HUES6 (cell line): ENCODE measurements at regions not wholly inside any gene's neighbourhood (a gene's known extent, or its start where the extent isn't known, plus 50 kb on each side); places are given as distances from the start of the nearest gene placed in this dataset.

Experiments used
- H3K27ac ChIP-seq: 2 replicates; pipeline ENCODE4 v1.7.0; 2013; ENCODE audit warnings: low read depth, mild to moderate bottlenecking, low read length, inconsistent platforms
- H3K27me3 ChIP-seq: 2 replicates; pipeline ENCODE4 v1.6.1; 2013; ENCODE audit warnings: low read length; ENCODE audit not compliant: control insufficient read depth, insufficient read depth
- H3K36me3 ChIP-seq: 2 replicates; pipeline ENCODE4 v1.6.1; 2013; ENCODE audit warnings: low read length; ENCODE audit not compliant: control insufficient read depth, insufficient read depth
- H3K4me1 ChIP-seq: 2 replicates; pipeline ENCODE4 v1.6.1; 2013; ENCODE audit warnings: low read length; ENCODE audit not compliant: control insufficient read depth, insufficient read depth
- H3K4me3 ChIP-seq: 2 replicates; pipeline ENCODE4 v1.5.1; 2013; ENCODE audit warnings: low read depth, low read length
- H3K9ac ChIP-seq: one replicate; pipeline ENCODE4 v1.6.1; 2013; ENCODE audit warnings: mild to moderate bottlenecking, low read length
- H3K9me3 ChIP-seq: 2 replicates; pipeline ENCODE4 v1.6.1; 2013; ENCODE audit warnings: low read depth, low read length; ENCODE audit not compliant: control insufficient read depth, insufficient read depth

DNA sequence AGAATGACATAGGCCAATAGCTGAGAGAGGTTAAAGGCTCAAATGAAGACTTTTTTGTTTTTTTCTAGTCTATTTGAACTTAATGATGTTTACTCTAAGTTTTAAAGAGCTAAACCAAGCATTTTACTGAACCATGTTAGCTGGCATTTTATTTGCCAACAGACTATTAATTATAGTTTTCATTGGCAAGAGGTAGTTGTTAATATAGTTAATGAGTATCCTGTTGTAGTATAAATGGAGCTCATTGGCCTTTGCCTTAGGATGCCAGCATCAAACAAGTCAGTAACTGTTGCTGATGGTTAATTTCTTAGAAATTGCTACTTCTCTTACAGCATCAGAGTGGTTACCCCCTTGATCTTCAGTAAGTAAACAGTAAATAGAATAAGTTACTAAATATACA is 339.0 kb upstream of the B3GALT2 start:
- Histone ChIP-seq H3K27me3 (no peaks in the 10 kb centered on the region), H3K27ac (no peak overlapping the region), H3K9ac (no peak overlapping the region), H3K9me3 (peaks cover 3% of the 10 kb centered on the region; the same call in 1 of the 2 replicates), H3K4me3 (no peak overlapping the region), H3K36me3 (no peaks in the 10 kb centered on the region), H3K4me1 (no peaks in the 10 kb centered on the region)

DNA sequence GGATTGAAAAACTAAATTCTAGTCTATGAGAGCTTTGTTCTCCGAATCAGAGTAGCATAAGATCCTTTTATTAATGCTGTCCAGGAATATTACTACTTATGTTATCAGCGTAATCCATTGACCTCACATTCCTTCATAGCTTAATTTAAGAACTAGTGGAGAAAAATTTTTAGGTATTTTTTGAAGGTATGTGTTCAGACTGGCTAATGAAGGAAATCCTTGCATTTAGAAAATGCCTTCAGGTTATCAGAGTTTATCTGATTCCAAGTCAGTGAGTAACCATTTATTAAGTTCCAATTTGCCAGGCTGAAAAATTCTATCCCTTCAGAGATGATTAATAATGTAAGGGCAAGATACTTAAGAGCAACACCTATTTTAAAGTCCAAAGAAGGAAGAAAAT is 338.2 kb upstream of the B3GALT2 start:
- H3K9ac ChIP-seq, result no peak overlapping the region
- H3K36me3 ChIP-seq, result no peaks in the 10 kb centered on the region
- no peaks in the 10 kb centered on the region for H3K4me1 ChIP-seq
- peaks cover 3% of the 10 kb centered on the region; the same call in 1 of the 2 replicates for H3K9me3 ChIP-seq
- no peak overlapping the region for H3K4me3 ChIP-seq
- H3K27ac ChIP-seq, result no peak overlapping the region
- H3K27me3 ChIP-seq, result no peaks in the 10 kb centered on the region

DNA sequence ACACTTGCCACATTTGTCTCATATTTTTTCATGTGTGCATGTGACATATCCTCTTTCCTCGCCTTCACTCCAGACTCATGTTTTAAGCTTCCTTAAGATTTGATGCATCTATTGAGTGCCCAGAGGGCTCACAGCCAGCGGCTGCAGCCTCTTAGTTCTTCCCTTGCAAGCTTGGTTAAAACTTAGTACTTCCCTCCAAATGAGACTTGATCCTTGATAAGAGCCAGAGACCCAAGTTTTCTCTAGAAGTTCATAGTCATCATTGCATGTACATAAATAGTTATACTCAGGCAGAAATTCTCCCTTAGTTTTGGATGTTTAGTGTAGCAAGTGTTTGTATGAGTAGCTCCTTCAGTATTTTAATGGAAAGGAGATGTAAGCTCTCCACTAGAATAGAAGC is 337.6 kb upstream of the B3GALT2 start:
- Histone ChIP-seq H3K9ac (no peak overlapping the region), H3K27ac (no peak overlapping the region)

DNA sequence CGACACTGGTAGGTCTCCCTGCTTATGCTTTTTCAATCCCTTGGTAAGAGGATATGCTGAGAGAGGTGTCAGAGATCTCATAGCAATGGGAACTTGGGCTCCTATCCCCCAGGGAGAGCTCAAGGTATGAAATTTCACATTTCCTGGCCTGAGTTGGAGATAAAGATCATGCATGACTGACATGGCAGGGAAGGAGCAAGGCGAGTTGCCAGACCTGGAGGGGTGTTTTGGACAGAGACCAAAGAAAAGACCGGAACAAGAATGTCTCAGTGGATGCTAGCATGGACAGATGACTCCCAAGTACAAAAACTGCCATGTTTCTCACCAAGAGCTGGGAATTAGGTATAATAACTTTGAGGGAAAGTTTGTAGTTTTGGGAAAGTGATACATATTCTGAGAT is 334.1 kb upstream of the B3GALT2 start:
- no peaks in the 10 kb centered on the region for H3K4me1 ChIP-seq
- no peak overlapping the region for H3K4me3 ChIP-seq
- no peaks in the 10 kb centered on the region for H3K36me3 ChIP-seq
- H3K27ac ChIP-seq, result no peak overlapping the region
- H3K9me3 ChIP-seq, result no peaks in the 10 kb centered on the region
- no peak overlapping the region for H3K9ac ChIP-seq
- H3K27me3 ChIP-seq, result no peaks in the 10 kb centered on the region

More for the DNA sequence above, 337.6 kb upstream of the B3GALT2 start:
- Histone ChIP-seq H3K27me3 (no peaks in the 10 kb centered on the region), H3K4me3 (no peak overlapping the region), H3K36me3 (no peaks in the 10 kb centered on the region), H3K4me1 (no peaks in the 10 kb centered on the region), H3K9me3 (peaks cover 3% of the 10 kb centered on the region; the same call in 1 of the 2 replicates)

DNA sequence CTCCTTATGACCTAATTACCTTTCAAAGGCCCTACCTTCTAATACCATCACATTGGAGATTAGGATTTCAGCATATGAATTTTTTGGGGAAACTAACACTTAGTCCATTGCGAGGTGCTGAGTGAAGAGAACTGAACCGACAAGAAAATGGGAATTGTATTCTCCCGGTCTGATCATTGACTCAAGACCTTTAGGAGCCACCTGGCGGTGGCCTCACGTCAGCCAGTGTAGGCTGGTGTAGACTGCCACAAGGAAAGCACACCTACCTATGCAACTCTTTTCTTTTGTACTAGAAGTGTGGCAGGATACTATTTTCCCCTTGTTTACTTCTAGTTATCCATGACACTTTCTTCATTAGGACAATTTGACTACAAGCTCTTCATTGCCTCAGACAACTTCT is 333.5 kb upstream of the B3GALT2 start:
- no peak overlapping the region for H3K27ac ChIP-seq
- no peaks in the 10 kb centered on the region for H3K9me3 ChIP-seq
- H3K36me3 ChIP-seq, result no peaks in the 10 kb centered on the region
- no peak overlapping the region for H3K9ac ChIP-seq
- no peaks in the 10 kb centered on the region for H3K27me3 ChIP-seq
- no peak overlapping the region for H3K4me3 ChIP-seq
- no peaks in the 10 kb centered on the region for H3K4me1 ChIP-seq

DNA sequence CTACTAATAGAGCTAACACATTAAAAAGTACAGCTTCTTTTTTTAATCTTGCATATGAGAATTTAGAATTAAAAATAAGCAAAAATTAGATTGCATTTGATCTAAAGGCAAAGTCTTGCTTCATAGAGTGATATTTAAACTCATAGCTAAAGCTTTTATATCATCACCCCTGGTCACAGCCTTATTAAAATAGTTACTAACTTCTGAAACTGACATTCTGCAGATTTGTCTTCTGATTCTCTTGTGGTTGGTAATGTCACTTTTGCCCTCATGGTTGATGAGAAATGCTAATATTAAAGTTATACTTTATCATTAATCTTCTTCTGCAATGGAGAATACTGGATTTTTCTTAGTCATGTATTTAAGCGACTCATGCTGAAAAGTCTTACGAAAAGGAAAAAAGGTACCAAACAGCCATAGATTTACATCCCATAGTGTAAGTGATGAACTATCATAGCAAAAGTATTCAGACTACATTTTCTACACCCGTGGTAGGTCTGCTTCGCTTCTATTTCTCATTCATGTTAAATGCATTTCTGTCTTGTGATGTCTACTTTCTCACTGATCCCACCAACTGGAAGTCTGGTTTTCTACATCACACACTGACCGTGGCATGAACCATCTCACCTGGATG is 330.5 kb upstream of the B3GALT2 start:
- no peaks in the 10 kb centered on the region for H3K36me3 ChIP-seq
- no peaks in the 10 kb centered on the region for H3K9me3 ChIP-seq
- H3K4me1 ChIP-seq, result no peaks in the 10 kb centered on the region
- no peaks in the 10 kb centered on the region for H3K27me3 ChIP-seq
- H3K9ac ChIP-seq, result no peak overlapping the region
- H3K4me3 ChIP-seq, result no peak overlapping the region
- H3K27ac ChIP-seq, result no peak overlapping the region

DNA sequence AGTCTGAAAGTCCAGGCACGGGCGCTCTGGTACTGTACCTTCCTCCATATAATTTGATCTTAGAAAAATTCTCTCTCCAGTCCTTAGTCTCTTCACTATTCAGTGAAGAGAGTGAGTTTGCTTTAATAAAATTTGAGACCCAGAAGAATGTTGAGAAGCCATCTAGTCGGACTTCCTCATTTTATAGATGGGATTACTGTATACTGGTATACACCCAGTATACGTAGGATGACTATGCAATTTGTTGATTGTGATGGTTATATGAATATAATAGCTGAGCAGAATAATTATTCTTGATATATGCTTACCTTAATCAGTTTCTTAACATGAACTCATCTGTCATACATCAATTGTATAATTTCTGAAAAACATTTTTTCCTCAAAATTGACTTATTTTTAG is 328.0 kb upstream of the B3GALT2 start:
- Histone ChIP-seq H3K4me1 (no peaks in the 10 kb centered on the region), H3K9ac (no peak overlapping the region), H3K27me3 (no peaks in the 10 kb centered on the region), H3K4me3 (no peak overlapping the region), H3K9me3 (no peaks in the 10 kb centered on the region), H3K27ac (no peak overlapping the region), H3K36me3 (no peaks in the 10 kb centered on the region)

DNA sequence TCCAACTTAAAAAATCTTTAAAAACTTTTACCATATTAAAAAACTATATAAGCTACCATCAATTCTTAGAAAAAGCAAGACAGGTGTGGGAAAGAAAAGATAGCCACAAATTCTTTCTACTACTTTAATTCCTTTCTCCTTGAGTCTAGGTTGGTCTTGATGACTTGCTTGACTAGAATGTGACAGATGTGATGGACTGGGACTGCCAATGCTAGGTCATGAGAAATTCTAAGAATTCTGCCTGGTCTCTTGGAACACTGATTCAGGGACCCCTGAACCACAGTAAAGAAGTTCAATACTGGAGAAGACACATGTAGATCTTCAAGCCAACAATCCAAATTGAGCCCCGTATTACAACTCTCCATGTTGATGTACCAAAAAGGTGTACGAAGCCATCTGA is 326.6 kb upstream of the B3GALT2 start:
- Histone ChIP-seq H3K4me3 (no peak overlapping the region), H3K9me3 (no peaks in the 10 kb centered on the region), H3K27me3 (no peaks in the 10 kb centered on the region), H3K9ac (no peak overlapping the region), H3K27ac (no peak overlapping the region), H3K36me3 (no peaks in the 10 kb centered on the region), H3K4me1 (no peaks in the 10 kb centered on the region)

DNA sequence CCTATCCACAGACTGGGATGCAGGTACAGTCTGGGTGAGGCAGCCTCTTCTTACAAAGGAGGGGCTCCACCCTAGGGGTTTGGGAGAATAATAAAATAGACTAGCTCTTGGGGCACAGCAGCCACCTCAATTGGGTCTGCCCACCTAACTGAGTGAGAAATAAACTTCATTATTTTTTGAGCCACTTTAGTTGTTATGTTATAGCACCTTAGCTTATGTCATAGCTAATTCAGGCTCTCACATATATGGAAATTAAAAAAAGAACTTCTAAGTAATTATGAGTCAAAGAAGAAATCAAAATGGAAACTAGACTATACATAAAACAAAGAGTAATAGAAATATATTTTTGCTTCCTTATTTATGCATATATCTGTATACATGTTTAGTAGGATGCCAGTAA is 318.5 kb upstream of the B3GALT2 start:
- Histone ChIP-seq H3K27me3 (no peaks in the 10 kb centered on the region), H3K4me1 (no peaks in the 10 kb centered on the region), H3K27ac (no peak overlapping the region), H3K36me3 (no peaks in the 10 kb centered on the region), H3K4me3 (no peak overlapping the region), H3K9me3 (no peaks in the 10 kb centered on the region), H3K9ac (no peak overlapping the region)

DNA sequence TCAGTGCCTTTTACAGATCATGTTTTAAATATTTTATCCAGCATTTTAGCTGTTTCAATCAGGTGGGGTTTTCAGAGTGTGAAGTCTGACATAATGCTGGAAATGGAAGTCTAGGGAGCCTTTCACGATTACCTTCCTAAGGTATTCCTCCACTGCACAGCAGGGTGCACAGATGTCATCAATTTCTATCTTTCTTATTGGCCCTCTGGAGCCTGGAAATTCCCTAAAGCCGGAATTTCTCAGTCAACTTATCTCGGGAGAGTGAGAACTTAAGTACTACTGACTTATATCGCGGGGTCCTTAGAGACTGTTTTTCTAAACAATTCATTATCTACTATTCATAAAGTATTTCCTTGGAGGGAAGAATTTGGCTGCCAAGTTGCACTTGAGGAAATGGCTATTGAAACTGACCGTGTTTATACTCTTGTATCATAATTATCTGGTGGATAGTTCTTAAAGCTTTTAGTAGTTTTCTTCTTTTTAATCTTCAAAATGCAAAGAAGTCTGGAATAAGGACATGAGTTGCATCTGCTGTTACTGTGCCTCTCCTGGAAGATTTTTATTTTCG is 311.8 kb upstream of the B3GALT2 start:
- Histone ChIP-seq H3K27me3 (no peaks in the 10 kb centered on the region), H3K9me3 (no peaks in the 10 kb centered on the region), H3K36me3 (no peaks in the 10 kb centered on the region), H3K9ac (no peak overlapping the region), H3K27ac (no peak overlapping the region), H3K4me3 (no peak overlapping the region), H3K4me1 (no peaks in the 10 kb centered on the region)

DNA sequence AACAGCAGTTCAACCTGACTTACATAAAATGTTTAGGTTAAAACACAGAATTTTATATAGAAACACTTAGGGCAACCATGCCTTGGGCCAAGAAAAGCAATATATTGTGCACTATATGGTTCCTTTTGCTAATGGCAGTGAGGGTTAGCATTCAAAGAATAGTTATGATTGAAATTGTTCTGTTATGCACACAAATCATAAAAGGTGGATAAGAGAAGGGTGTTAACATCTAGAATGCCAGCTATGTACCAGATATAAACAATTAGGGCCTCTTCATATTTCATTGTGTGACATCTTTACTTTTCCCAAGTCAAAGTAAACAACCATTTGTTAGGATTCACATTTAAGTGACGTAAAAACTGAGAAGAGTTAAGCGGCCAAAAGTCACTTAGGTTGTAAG is 308.0 kb upstream of the B3GALT2 start:
- no peaks in the 10 kb centered on the region for H3K36me3 ChIP-seq
- H3K9ac ChIP-seq, result no peak overlapping the region
- no peak overlapping the region for H3K4me3 ChIP-seq
- no peaks in the 10 kb centered on the region for H3K27me3 ChIP-seq
- peaks cover 3% of the 10 kb centered on the region; the same call in 1 of the 2 replicates for H3K9me3 ChIP-seq
- H3K4me1 ChIP-seq, result no peaks in the 10 kb centered on the region
- H3K27ac ChIP-seq, result no peak overlapping the region
